ENCODE measurements at regions not wholly inside any gene's neighbourhood (a gene's known extent, or its start where the extent isn't known, plus 50 kb on each side); places are given as distances from the start of the nearest gene placed in this dataset.

- TF ChIP-seq CTCF (IDR thresholded peaks at IDR 0.05), result no peak
- TF ChIP-seq POLR2A (IDR thresholded peaks at IDR 0.05), result no peak
Measured at GRCh38 chrX:115419069-115419468, 129.6 kb downstream of the LUZP4 start.
